NCI-H128 (cell line): ENCODE measurements at regions not wholly inside any gene's neighbourhood (a gene's known extent, or its start where the extent isn't known, plus 50 kb on each side); places are given as distances from the start of the nearest gene placed in this dataset.
"Not testable (repeated sequence)": the region's sequence is repeated elsewhere in the genome, so short reads cannot be mapped to it uniquely, and the experiment has no call there.

Experiments used
- DNase-seq: peaks from one replicate; lab custom pipeline; 2025; ENCODE audit not compliant: unreplicated experiment; lab: John Stamatoyannopoulos, UW

- DNase-seq: no peak
These were observed 144.4 kb downstream of the PTBP2 start for GRCh38 chr1:96865731-96866685.

- DNase-seq: no peak
These were observed 151.2 kb downstream of the PTBP2 start for GRCh38 chr1:96872757-96873156.

GRCh38 chr1:96878640-96879039 lies 157.1 kb downstream of the PTBP2 start:
- DNase-seq: no peak

GRCh38 chr1:96880626-96881025 lies 159.0 kb downstream of the PTBP2 start:
- DNase-seq: no peak

GRCh38 chr1:96882096-96882495 lies 160.5 kb downstream of the PTBP2 start:
- DNase-seq: no peak

GRCh38 chr1:96886474-96886873 lies 164.9 kb downstream of the PTBP2 start:
- DNase-seq: no peak

GRCh38 chr1:96887501-96887900 lies 165.9 kb downstream of the PTBP2 start:
- DNase-seq: no peak

GRCh38 chr1:96901783-96902363 lies 180.3 kb downstream of the PTBP2 start:
- no peak for DNase-seq

- DNase-seq: no peak
These were observed 190.7 kb downstream of the PTBP2 start for GRCh38 chr1:96912248-96912647.

GRCh38 chr1:96915701-96916100 lies 194.1 kb downstream of the PTBP2 start:
- not testable (repeated sequence) for DNase-seq

- no peak for DNase-seq
These were observed 196.8 kb downstream of the PTBP2 start for GRCh38 chr1:96918406-96918805.

GRCh38 chr1:96922181-96922580 lies 200.6 kb downstream of the PTBP2 start:
- no peak for DNase-seq

GRCh38 chr1:96923753-96924152 lies 202.2 kb downstream of the PTBP2 start:
- no peak for DNase-seq

GRCh38 chr1:96926176-96926575 lies 204.6 kb downstream of the PTBP2 start:
- no peak for DNase-seq

GRCh38 chr1:96927125-96927524 lies 205.5 kb downstream of the PTBP2 start:
- no peak for DNase-seq

- no peak for DNase-seq
These were observed 209.6 kb downstream of the PTBP2 start for GRCh38 chr1:96931136-96931535.

GRCh38 chr1:96934282-96934681 lies 212.7 kb downstream of the PTBP2 start:
- no peak for DNase-seq

GRCh38 chr1:96944432-96945092 lies 223.0 kb downstream of the PTBP2 start:
- no peak for DNase-seq

- no peak for DNase-seq
These were observed 224.0 kb downstream of the PTBP2 start for GRCh38 chr1:96945509-96946084.

- DNase-seq: no peak
These were observed 233.9 kb downstream of the PTBP2 start for GRCh38 chr1:96955307-96956012.

- DNase-seq: no peak
These were observed 240.6 kb downstream of the PTBP2 start for GRCh38 chr1:96962216-96962615.
